ENCODE measurements at regions not wholly inside any gene's neighbourhood (a gene's known extent, or its start where the extent isn't known, plus 50 kb on each side); places are given as distances from the start of the nearest gene placed in this dataset.

- no peak for TF ChIP-seq CTCF (IDR thresholded peaks at IDR 0.05)
- no peak for TF ChIP-seq POLR2A (IDR thresholded peaks at IDR 0.05)
- TF ChIP-seq POLR2AphosphoS5 (IDR thresholded peaks at IDR 0.05): no peak
These were observed 113.6 kb upstream of the KIF26B start for GRCh38 chr1:245041058-245041698.

Data from stomach (tissue), 4 donors.